PC-9 (cell line): ENCODE measurements at regions not wholly inside any gene's neighbourhood (a gene's known extent, or its start where the extent isn't known, plus 50 kb on each side); places are given as distances from the start of the nearest gene placed in this dataset.

ENCODE experiments used
- BruUV-seq: library from RNA; stranded (reverse); fragments of 400-500 nt; replicated peaks from 2 replicates; lab custom pipeline; 2021; lab: Mats Ljungman, UMichigan
- CTCF ChIA-PET: fragments of 300-600 bp; sonication (Branson Sonifier 250); formaldehyde crosslinking; loops from one replicate; lab custom pipeline; 2022; ENCODE audit warnings: antibody characterized with exemption; lab: Charles Lee
- POLR2A ChIA-PET: fragments of 300-600 bp; sonication (Branson Sonifier 250); formaldehyde crosslinking; loops from one replicate; lab custom pipeline; 2022; ENCODE audit warnings: antibody characterized with exemption; ENCODE audit not compliant: unreplicated experiment; lab: Charles Lee
- DNase-seq, 2 experiments: peaks; one replicate each; pipeline versions ENCODE4 v3.0.0 to v3.0.0-alpha.2; 2015 to 2022; ENCODE audit warnings: mixed read lengths in 1 of 2
- H2AFZ ChIP-seq: fragments of 200-600 bp; sonication (generic); 2 replicates; pipeline ENCODE4 v1.8.1; 2017; ENCODE audit warnings: antibody characterized with exemption
- H3F3A ChIP-seq: fragments of 200-600 bp; sonication (generic); 2 replicates; pipeline ENCODE4 v1.8.1; 2017; ENCODE audit warnings: antibody characterized with exemption, mild to moderate bottlenecking, low read depth; ENCODE audit not compliant: insufficient read depth
- H3K27ac ChIP-seq: fragments of 200-600 bp; sonication (generic); 2 replicates; pipeline ENCODE4 v1.6.1; 2016; ENCODE audit warnings: mixed run types
- H3K27me3 ChIP-seq: fragments of 200-600 bp; sonication (generic); 2 replicates; pipeline ENCODE4 v1.6.1; 2016; ENCODE audit warnings: low read depth, mixed run types; ENCODE audit not compliant: insufficient read depth
- H3K36me3 ChIP-seq: fragments of 200-600 bp; sonication (generic); 2 replicates; pipeline ENCODE4 v1.6.1; 2016; ENCODE audit warnings: low read depth, mixed run types
- H3K4me1 ChIP-seq: fragments of 200-600 bp; sonication (generic); replicated peaks from 2 replicates; pipeline ENCODE4 v1.6.1; 2016; ENCODE audit warnings: mixed run types; ENCODE audit not compliant: insufficient read depth
- H3K4me2 ChIP-seq: fragments of 200-600 bp; sonication (generic); 2 replicates; pipeline ENCODE4 v1.6.1; 2017; ENCODE audit warnings: mixed run types
- H3K4me3 ChIP-seq: fragments of 200-600 bp; sonication (generic); 2 replicates; pipeline ENCODE4 v1.6.1; 2016; ENCODE audit warnings: mixed run types
- H3K79me2 ChIP-seq: fragments of 200-600 bp; sonication (generic); 2 replicates; pipeline ENCODE4 v1.6.1; 2017; ENCODE audit warnings: low read depth, mixed run types
- H3K9me2 ChIP-seq: fragments of 200-600 bp; sonication (generic); 2 replicates; pipeline ENCODE4 v1.8.1; 2017; ENCODE audit warnings: mild to moderate bottlenecking; ENCODE audit not compliant: insufficient read depth
- H3K9me3 ChIP-seq: fragments of 200-600 bp; sonication (generic); 2 replicates; pipeline ENCODE4 v1.8.1; 2016; ENCODE audit warnings: low read depth; ENCODE audit not compliant: insufficient read depth
- H4K20me1 ChIP-seq: fragments of 200-600 bp; sonication (generic); 2 replicates; pipeline ENCODE4 v1.8.1; 2017; ENCODE audit not compliant: insufficient read depth
- CTCF ChIP-seq: fragments of 200-600 bp; sonication (generic); conservative IDR thresholded peaks from 2 replicates; pipeline ENCODE4 v1.6.1; 2017; ENCODE audit warnings: mixed run types, antibody characterized with exemption, mild to moderate bottlenecking, moderate library complexity
- EZH2 ChIP-seq: fragments of 200-600 bp; sonication (generic); IDR thresholded peaks from 2 replicates; pipeline ENCODE4 v1.8.0; 2017; ENCODE audit warnings: antibody characterized with exemption, low read depth
- intact Hi-C: fragments of 100-400 bp; cut with micrococcal nuclease; formaldehyde crosslinking; loops from one replicate; pipeline ENCODE4 v1.10.0; 2022; ENCODE audit not compliant: unreplicated experiment

- POLR2A ChIA-PET: no interaction called here
- Histone ChIP-seq H3K27ac (no peak overlapping the region), H3K36me3 (no peaks in the 10 kb centered on the region), H3K27me3 (no peaks in the 10 kb centered on the region), H3F3A (no peaks in the 10 kb centered on the region), H3K79me2 (no peaks in the 10 kb centered on the region), H3K4me3 (no peak overlapping the region), H4K20me1 (no peaks in the 10 kb centered on the region), H3K9me3 (no peaks in the 10 kb centered on the region), H3K4me1 (no peaks in the 10 kb centered on the region), H3K4me2 (no peak overlapping the region), H3K9me2 (no peaks in the 10 kb centered on the region), H2AFZ (no peak overlapping the region)
- CTCF ChIA-PET: no interaction called here
- intact Hi-C loops: no loop called here
- no peak for DNase-seq
- no peak for TF ChIP-seq CTCF
- TF ChIP-seq EZH2: no peak
- no TSS peak for BruUV-seq
Observed at GRCh38 chr3:101992863-101993262, 143.5 kb downstream of the NFKBIZ start.

GRCh38 chr3:101994386-101994785 is 145.1 kb downstream of the NFKBIZ start:
- CTCF ChIA-PET: no interaction called here
- no peak for DNase-seq
- intact Hi-C loops: no loop called here
- Histone ChIP-seq H3K79me2 (no peaks in the 10 kb centered on the region), H4K20me1 (no peaks in the 10 kb centered on the region), H3K4me3 (no peak overlapping the region), H3K27ac (no peak overlapping the region), H3K9me2 (no peaks in the 10 kb centered on the region), H3K4me2 (no peak overlapping the region), H3K9me3 (no peaks in the 10 kb centered on the region), H2AFZ (no peak overlapping the region), H3K36me3 (no peaks in the 10 kb centered on the region), H3F3A (no peaks in the 10 kb centered on the region), H3K27me3 (no peaks in the 10 kb centered on the region), H3K4me1 (no peaks in the 10 kb centered on the region)
- TF ChIP-seq CTCF (no peak), EZH2 (no peak)
- POLR2A ChIA-PET: no interaction called here
- no TSS peak for BruUV-seq

GRCh38 chr3:101995371-101996046 is 146.2 kb downstream of the NFKBIZ start:
- BruUV-seq: no TSS peak
- Histone ChIP-seq H3K4me2 (no peak overlapping the region), H4K20me1 (no peaks in the 10 kb centered on the region), H3K4me3 (no peak overlapping the region), H3K27me3 (no peaks in the 10 kb centered on the region), H2AFZ (no peak overlapping the region), H3K36me3 (no peaks in the 10 kb centered on the region), H3K9me3 (no peaks in the 10 kb centered on the region), H3K4me1 (no peaks in the 10 kb centered on the region), H3F3A (no peaks in the 10 kb centered on the region), H3K9me2 (no peaks in the 10 kb centered on the region), H3K27ac (no peak overlapping the region), H3K79me2 (no peaks in the 10 kb centered on the region)
- no peak for DNase-seq
- intact Hi-C loops: no loop called here
- TF ChIP-seq CTCF (no peak), EZH2 (no peak)
- POLR2A ChIA-PET: interaction anchor here (0.7 kb wide), 1 partner anchor 85 kb away, joined by 4 read pairs; no protein-coding TSS in a partner anchor
- CTCF ChIA-PET: no interaction called here
